Medulla oblongata (tissue), 1 donor: ENCODE measurements at regions not wholly inside any gene's neighbourhood (a gene's known extent, or its start where the extent isn't known, plus 50 kb on each side); places are given as distances from the start of the nearest gene placed in this dataset.

Source experiments
- DNase-seq: peaks from one replicate; pipeline ENCODE4 v3.0.0-alpha.2; 2015; ENCODE audit errors: extremely low spot score

DNA sequence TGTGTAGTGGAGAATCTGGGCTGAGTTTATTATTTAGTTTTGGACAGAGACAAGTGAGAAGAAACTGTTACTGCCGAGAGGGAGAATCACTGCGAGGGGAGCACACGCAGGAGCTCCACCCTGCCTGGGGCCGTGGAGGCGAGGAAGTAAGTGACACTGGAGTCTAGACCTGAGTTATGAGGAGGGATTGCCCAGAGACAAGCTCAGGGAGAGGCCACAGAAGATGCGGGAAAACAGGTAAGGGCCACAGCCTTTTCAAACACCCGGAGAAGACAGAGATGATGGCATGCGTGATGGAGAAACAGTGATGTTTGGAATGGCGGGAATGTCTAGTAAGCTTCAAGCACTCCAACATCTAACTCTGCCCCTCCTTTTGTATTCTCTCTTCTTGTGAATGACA is 84.1 kb downstream of the TNFSF11 start:
- DNase-seq = no peak

DNA sequence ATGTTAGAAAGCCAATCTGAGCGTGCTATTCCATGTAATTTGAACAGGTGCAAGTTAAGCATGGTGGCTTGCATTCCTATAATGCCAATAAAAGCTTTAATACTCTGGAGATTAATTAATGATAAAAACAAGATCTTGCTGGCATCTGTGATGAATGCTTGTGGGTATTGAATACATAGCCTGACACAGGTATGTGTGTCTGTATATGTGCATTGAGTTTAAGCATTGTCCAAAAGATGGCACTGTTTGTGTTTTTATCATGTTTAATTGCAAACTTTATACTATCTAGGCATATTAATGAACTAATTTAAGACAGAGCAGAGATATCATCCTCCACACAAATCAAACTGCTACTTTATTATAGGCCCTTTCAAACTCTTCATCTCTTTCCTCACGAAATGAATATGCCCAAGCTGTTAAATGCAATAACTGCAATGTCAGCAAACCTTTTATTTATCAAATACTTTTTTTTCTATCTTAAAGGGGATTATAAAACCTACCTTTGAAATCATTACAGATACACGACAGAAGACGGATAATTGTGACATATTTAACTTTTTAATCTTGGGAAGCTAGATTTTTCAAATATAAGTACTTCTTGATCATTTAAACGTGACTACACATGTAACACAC is 86.5 kb downstream of the TNFSF11 start:
- DNase-seq = no peak

DNA sequence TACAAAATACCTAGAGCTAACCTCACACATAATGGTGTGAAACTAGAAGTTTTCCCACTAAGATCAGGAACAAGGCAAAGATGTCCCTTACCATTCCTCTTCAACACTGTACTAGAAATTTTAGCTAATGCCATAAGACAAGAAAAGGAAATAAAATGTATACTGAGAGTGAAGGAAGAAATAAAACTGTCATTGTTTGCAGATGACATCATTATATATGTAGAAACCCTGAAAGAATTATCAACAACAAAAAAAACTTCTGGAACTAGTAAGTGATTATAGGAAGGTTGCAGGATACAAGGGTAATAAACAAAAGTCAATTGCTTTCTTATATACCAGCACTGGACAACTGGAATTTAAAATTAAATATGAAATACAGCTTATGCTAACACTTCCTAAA is 93.7 kb downstream of the TNFSF11 start:
- no peak for DNase-seq

DNA sequence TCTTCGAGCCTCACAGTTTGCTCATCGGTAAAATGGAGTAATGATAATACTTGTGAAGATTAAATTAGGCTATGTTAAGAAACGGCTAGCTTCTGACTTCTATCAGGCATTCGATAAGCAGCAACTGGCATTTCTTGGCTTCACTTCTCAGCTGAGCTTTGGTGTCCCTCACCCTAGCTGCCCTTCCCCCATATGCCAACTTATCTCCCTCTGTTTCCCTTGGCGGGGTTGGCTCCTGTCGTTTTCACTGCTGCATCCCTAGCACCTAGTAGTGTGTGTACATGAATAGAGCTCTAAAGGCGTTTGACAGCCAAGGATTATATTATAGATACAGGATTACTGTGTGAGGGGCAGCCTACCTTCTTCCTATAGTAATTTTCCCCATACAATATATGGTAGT is 97.5 kb downstream of the TNFSF11 start:
- DNase-seq = no peak

DNA sequence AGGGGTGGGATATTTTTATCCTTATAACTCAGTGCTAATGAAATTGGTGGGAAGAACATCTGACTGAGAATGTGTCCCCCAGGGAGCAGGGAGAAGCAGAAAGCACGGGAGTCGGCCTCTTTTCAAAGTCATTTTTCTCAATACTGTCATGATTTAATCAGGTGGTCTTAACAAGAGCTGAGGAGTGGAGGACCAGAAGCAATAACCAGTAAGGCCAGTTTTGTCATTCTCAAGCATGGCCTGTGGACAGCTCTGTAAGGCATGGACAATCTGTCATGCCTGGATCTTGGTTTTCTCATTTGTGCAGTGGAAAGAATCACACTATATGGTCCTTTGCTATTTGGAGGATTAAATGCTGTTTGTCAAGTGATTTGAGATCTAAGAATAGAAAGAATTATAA is 99.7 kb downstream of the TNFSF11 start:
- DNase-seq = no peak

DNA sequence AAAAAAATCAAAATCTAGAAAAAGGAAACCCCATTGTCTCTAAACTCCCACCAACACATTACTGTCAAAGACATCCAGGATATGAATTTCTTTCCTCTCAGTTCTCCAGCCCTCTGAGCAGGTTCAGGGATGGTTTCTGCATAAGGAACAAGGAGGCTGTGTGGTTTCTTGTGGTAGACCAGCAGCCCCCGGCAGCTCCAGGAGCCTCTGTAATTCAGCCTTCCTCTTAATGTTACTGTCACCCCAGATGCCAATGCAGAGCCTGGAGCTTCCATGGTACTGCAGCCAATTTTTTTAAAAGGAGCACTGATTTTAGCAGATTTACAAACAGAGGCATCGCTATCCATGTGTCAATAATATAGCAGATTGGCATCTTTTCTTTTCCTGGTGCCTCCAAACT is 100.6 kb upstream of the FAM216B start:
- DNase-seq = no peak

DNA sequence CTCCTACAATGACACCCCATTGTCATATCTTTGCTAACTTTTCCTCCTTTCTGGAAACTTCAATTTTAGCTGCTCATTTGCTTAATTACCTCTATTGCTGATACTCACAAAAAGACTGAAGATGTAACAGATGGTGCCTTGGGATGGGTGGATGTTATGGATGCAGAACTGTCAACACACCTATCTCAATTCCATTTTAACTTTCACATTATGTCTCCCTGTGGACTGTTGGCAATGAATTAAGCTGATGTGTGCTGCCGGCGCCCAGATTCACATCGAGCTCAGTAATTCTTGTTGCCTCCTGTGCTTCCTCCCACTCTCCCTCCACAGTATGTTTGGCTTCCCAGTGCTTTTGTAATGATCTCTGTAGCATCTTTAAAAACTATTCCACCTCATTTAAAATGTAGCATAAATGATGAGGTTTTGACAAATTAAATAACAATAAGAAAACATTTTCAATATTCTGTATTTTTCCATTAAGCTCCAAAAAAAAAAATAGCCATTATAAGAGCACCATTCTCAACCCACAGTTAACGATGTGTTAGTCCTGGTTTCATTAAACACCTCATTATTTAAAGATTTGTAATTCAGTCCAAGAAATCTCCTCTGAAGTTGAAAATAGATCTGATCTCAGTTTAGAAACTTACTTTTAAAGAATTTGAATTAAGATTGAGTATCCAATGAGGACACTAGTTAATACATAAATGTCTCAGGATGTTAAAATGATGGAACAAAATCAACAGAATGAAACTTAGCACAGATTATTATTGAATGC is 99.9 kb upstream of the FAM216B start:
- no peak for DNase-seq

DNA sequence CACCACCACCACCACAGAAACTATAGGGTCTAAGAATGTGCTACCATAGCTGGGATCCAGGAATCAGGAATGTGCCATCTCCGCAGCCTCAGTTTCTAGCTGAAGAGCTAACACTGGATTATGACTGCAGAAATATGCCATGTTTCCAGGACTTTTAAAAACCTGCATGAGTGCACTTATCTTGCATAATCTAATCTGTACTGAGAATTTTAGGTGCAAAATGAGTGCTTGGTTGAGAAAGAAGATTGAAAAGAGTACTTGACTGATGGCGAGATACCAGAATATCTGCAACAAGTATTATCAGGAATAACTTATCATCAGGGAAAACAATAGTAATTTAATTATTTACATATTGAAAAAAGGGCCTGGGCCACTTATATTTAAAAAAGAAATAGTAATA is 97.2 kb upstream of the FAM216B start:
- DNase-seq = no peak

DNA sequence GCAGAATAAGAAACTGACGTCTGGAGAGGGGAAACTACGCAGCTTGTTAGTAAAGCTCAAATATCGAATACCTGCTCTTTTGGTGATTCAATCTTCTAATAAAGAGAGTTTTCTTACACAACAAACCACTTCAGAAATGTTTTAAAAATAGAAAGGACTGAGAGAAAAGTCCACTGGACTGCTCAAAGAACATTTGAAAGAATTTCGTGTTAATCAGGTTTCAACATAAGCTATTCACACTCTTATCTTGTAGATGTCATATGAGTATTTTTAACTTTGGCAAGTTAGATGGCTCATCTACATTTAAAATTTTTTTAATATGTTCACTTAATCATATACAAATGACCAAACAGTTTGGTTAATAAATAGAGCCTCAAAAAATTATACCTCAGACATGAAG is 95.6 kb upstream of the FAM216B start:
- no peak for DNase-seq

DNA sequence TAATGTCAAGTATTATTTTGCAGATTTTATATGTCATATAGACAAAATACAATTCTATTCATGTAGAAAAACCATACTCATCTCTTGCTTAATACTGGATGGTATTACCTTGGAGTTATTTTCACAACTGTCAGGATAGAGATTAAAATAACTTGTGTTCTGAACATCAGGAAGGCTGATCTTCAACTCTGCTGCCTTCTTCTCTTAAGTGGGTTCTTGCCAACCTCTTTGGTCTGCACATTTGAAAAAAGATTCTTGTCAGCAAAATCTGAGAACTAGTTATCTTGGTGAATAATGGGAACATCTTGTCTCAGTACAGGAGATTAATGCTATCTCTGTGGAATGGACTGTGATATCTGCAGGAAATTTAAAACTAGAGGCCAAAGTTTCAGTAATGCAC is 95.2 kb upstream of the FAM216B start:
- DNase-seq = no peak

DNA sequence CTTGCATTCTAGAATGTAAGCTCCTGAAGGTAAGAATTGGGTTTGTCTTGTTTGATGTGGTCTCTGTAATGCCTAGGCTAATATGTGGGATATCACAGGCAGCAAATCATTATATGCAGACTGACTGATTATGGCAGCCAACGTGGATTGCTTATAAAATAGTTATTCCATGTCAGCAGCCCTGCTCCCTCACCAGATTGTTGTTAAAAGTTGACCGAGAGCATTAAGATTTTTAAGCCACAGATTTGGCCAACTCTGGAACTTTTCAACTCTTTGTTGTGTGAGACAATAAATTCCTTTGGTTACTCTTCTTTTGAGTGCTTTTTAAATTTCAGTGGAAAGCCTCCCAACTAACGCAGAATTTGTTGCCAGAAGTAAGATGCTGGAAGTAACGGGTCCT is 92.6 kb upstream of the FAM216B start:
- no peak for DNase-seq

DNA sequence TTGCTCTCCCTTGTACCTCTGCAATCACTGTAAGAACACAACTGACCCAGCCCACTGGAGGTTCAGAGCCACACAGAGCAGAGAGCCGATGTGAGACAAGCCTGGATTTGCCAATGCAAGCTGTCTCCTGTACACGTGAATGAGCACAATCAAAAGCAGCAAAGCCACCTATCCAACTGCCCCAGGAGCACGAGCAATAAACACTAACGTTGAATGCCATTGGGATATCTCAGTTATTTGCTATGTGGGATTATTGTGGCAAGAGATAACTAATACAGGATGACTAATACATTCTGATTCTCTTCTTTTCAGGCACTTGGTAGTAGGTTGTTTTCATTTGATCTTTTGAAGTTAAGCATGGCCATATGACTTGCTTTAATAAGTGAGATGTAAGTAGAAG is 85.2 kb upstream of the FAM216B start:
- DNase-seq = no peak

DNA sequence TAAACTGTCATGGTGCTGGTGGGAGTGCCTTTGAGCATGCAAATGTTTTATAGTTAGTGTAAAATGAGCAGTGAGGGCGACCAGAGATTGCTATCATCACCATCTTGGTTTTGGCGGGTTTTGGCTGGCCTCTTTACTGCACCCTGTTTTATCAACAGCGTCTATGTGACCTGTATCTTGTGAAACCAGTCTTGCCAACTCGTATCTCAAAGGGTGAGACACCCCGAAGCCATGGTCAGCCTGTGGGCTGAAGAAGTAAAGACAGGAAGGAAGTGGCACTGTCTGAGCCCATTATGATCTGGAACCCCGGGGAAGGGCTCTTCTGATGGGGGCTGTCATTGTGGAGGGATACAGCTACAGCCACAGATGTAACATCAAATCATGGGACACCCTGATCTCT is 81.5 kb upstream of the FAM216B start:
- no peak for DNase-seq

DNA sequence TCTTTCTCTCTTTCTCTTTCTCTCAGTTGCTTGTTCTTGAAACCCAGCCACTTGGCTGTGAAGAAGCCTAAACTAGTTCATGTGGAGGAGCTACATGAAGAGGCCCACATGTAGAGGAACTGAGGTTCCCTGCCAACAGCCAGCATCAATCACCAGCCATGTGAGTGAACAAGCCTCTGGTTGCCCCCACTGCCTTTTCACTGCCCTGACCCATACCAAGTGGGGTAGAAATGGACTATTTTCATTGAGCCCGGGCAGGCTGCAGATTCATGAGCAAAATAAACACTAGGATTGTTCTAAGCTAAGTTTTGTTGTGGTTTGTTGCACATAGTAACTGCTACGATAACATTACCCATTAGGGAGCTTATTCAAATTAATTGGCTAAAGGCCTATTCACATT is 78.7 kb upstream of the FAM216B start:
- peak; percentile 65 for DNase-seq

DNA sequence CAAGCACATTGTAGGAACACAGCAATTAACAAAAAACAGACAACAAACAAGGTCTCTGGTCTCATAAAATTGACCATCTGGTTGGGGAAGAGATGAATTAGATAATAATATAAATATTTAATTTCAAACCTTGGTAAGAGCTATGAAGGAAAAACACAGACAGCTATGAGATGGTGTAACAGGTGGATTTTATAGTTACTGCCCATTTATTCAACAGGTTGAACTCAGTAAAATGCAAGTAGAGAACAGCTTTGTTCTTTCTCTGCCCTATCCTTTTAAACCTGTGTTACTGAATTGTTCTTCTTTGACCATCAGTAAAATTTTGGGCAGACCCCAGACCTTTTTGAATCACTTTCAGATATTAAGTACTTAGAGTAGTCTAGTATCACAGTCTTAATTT is 77.6 kb upstream of the FAM216B start:
- no peak for DNase-seq

DNA sequence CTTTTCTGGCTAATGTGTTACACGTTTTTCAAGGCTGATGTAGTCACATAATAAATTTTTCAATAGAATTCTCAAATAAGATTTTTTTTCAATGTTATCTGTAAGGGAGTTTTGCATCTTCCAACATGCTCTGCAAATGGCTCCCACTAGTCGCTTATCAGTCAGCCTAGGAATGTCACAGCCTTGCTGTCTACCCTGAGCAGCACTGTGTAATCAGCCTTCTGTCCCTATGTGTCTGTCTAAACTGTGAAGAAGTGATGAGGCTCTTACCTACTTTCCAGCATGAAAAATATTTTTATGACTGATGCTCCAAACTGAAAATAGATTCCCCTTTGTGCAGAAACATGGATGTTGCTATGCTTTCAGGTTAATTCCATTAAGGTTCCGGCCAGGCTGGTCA is 75.1 kb upstream of the FAM216B start:
- DNase-seq = no peak

DNA sequence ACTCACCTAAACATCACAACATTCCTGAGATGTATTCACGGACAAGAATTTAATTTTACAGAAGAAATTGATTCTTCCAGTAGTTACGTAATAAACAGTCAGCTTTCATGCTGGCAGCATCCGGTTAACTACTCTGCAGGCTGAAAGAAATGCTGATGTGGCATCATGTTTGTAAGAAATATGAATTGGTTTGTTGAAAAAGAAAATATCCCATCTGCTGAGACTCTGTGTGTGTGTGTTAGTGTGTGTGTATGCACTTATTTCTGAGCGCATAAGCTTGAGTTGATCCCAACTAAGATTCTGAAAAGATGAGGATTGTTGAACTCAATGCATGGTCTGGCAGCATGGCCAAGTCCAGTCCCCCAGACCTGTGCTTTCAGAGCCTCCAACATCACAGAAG is 74.3 kb upstream of the FAM216B start:
- DNase-seq = no peak

DNA sequence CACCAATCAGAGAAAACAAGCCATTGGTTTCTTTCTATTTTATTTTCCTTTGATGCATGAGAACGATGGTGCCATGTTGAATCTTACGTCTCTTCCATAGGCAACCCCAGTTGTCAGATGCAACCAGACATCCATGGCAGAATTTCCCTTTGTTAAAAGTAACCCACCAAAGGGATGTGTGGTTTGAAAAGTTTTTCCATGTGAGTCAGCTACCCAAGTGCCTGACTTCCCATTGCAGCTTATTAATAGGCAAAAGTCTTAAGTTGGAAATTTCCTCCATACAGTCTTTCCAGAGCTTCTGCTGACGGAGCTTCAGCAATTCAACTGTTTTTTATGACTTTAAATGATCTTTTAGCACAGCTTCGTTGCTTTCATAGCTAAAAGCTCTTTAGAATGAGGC is 73.8 kb upstream of the FAM216B start:
- no peak for DNase-seq

DNA sequence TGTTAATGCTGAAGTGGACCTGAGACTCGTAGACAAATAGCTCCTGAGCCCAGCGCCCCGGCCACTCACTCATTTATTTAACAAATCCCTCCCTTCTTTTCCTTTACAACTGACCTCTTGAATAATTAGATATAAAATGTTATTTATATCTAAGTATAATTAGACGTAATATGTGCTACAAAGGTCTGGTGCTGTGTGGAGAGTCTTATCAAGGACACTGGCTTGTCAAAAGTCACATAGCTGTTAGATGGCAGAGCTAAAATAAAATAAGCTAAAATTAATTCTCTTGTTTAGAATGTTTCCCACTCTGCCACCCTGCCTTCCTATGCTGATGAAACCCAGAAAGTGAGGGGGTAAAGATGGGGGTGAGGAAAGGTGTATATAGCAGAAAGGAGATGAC is 73.0 kb upstream of the FAM216B start:
- DNase-seq = no peak

DNA sequence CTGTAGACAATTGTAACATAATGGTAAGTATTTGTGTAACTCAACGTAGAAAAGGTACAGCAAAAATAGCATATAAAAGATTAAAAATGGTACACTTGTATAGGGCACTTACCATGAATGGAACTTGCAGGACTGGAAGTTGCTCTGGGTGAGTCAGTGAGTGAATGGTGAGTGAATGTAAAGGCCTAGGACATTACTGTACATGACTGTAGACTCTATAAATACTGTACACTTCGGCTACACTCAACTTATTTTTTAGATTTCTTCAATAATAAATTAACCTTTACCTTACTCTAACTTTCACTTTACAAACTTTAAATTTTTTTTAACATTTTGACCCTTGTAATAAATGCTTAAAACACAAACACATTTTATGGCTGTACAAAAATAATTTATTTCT is 72.1 kb upstream of the FAM216B start:
- no peak for DNase-seq

DNA sequence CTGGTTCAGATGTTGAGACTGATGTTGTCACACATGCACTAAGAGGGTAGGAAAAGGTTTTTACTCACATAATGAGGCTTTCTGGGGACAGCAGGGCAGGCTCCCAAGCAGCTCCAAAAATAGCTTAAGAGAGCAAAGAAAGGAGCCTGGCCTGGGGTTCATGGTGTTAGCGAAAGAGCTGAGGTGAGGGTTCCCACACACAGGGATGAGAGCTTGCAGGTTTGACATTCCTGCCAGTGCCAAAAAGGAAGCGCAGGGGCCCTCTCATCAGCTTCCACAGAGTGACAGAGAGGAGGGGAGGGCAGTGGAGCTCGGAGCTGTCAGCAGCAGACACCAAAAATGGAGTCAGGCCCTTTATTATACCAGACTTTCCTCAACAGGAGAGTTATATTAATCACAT is 65.5 kb upstream of the FAM216B start:
- no peak for DNase-seq

DNA sequence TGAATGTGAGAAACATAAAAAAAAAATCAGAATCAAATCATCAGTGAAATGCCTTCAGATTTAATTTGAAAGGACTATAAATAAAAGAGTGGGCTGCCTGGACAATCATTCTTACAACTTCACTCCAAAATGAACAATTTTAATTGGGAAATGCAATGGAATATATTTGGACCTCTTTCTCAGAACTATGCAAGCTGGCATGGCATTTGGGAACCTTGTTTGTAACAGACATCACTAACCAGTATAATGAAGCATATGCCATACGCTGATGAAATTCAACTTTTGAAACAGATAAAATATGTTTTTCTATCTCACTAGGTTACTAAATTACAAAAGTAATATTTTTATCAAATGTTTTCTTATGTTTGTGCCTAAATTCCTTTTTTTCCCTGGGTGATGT is 64.2 kb upstream of the FAM216B start:
- no peak for DNase-seq

DNA sequence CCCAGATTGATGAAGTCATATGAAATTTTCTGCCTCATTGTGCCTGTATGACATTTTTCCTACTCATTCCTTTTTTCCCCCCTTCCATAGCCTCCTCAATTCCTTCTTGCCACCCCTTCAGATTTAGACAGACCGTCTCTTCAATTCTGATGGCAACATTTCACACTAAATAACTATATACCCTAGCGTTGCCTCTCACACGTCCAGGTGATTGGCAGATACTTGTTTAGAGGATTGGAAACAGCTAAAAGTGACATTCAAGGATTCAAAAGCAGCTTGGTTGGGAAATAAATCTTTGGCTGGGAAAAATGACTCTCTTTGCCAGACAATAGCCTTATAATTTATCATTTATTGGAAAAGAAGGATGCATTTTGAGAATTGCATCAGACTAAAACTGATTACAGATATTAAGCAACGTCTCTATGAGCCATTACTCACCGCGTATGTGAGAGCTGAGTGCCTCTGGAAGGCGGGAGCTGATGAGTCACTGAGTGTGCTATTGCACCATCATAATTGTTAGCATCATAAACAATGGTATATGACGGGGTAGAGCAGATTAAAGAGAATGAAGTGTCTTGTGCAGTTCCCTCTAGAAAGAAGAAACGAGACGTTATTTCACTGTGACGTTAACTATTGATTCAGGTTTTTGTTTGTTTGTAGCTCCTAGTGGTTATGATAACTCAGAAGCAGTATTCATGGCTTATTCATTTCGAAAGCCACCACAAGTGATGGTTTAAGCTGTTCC is 61.1 kb upstream of the FAM216B start:
- DNase-seq = no peak
